ENCODE measurements at regions not wholly inside any gene's neighbourhood (a gene's known extent, or its start where the extent isn't known, plus 50 kb on each side); places are given as distances from the start of the nearest gene placed in this dataset.

DNA sequence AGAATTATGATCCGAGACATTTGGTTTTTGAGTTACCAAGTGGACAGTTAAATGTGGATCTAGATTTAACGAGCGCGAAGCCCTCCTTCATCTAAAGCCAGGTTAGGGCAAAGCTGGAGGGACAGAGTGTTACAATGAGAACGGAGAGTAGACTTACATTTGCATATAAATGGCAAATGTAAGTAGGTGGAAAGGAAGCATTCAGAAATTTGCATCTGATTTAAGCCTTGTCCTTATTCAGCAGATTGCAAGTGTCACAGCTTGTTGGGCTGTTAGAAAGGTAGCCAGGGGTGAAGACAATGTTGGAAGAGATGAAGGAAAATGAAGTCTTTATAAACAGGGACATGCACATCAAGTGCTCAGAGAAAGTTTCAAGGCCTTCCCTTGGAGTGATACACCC lies 806.2 kb downstream of the GALC start:
- Histone ChIP-seq H3K4me1 (ENCODE audit: control insufficient read depth, insufficient read depth, low read length, poor library complexity, severe bottlenecking) (no peaks in the 10 kb centered on the region), H3K9me3 (ENCODE audit: control insufficient read depth, low read length) (no peaks in the 10 kb centered on the region), H3K4me3 (ENCODE audit: extremely low read depth, insufficient read depth, low read length, poor library complexity, severe bottlenecking) (no peak overlapping the region), H3K36me3 (ENCODE audit: control insufficient read depth, insufficient read depth, low read length) (no peaks in the 10 kb centered on the region), H3K27ac (ENCODE audit: low read depth, low read length, severe bottlenecking) (no peak overlapping the region)
- WGBS, 2 experiments (ENCODE audit: insufficient coverage in 2 of 2) = 19 to 38% methylated on average over 4 to 5 of the region's 5 CpGs

DNA sequence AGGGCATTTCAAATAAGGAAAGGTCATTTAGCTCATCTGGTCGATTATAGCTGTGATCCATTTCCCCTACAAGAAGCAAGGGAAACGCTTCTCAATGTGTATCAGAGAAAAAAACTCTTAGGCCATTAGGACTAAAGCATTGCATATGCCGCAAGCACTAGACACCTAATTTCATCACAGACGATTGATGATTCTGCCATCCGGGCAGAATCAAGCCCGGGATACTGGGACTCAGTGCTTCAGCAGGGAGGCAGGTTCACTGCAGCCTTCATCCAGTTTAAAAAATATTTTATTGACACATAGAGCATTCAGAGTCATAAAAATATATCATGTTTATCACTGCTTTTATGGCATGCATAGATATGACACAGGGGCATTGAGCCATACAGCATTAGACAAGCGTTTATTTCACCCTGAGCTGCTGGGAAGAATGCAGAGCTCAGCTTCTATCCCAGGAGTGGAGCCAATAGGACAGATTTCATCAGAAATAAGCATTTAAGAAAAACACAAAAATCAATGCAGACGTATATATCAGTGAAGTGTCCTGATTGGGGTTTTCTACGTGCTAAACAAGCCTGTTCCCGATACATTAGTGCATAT lies 806.9 kb downstream of the GALC start:
- Histone ChIP-seq H3K4me3 (ENCODE audit: extremely low read depth, insufficient read depth, low read length, poor library complexity, severe bottlenecking) (no peak overlapping the region), H3K9me3 (ENCODE audit: control insufficient read depth, low read length) (no peaks in the 10 kb centered on the region)

DNA sequence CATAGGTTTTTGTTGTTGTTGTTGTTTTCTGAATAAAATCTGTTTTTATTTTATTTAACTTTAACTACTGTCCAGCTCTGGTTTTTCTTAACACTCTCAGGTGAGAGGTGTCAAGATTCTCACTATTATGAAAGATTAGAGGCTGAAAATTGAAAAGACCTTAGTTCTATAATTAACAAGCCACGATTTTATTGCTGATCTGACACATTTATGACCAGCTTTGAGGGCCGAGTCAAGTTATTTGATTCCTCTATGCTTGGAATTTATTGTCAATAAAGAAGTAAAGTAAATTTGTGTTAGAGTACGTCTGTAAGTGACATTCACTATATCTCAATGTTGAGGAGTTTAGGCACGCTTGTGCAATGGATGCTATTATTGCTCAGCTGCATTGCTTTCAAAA lies 808.8 kb downstream of the GALC start:
- H3K4me1 ChIP-seq (ENCODE audit: control insufficient read depth, insufficient read depth, low read length, poor library complexity, severe bottlenecking) = no peaks in the 10 kb centered on the region
- no peaks in the 10 kb centered on the region for H3K36me3 ChIP-seq (ENCODE audit: control insufficient read depth, insufficient read depth, low read length)
- H3K4me3 ChIP-seq (ENCODE audit: extremely low read depth, insufficient read depth, low read length, poor library complexity, severe bottlenecking) = no peak overlapping the region
- 89 to 92% methylated on average over 2 to 3 of the region's 4 CpGs for WGBS, 2 experiments (ENCODE audit: insufficient coverage in 2 of 2)
- no peaks in the 10 kb centered on the region for H3K9me3 ChIP-seq (ENCODE audit: control insufficient read depth, low read length)
- H3K27ac ChIP-seq (ENCODE audit: low read depth, low read length, severe bottlenecking) = no peak overlapping the region

More for the DNA sequence above, 806.9 kb downstream of the GALC start:
- WGBS, 2 experiments (ENCODE audit: insufficient coverage in 2 of 2) = 50 to 81% methylated on average over 5 to 8 of the region's 10 CpGs
- H3K36me3 ChIP-seq (ENCODE audit: control insufficient read depth, insufficient read depth, low read length) = no peaks in the 10 kb centered on the region
- H3K4me1 ChIP-seq (ENCODE audit: control insufficient read depth, insufficient read depth, low read length, poor library complexity, severe bottlenecking) = no peaks in the 10 kb centered on the region
- no peak overlapping the region for H3K27ac ChIP-seq (ENCODE audit: low read depth, low read length, severe bottlenecking)

DNA sequence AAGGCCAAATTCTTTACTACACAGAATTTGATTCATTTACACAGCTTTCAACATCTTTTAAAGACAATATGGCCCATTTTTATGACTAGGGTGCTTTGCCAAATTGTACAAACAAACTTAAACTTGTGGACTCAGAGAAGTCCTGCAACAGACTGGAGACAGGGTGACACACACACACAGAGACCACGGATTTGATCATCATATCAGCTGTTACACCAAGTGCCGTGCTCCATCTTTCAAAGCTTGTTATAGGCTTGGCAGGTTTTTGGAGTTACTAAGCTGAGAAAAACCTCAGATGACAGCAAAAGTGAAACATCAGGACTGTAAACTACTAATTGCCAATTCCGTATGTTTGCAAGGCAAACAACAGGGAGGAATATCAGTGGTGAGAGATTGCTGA lies 811.7 kb downstream of the GALC start:
- WGBS, 2 experiments (ENCODE audit: insufficient coverage in 2 of 2) = no CpG with 5 or more reads among the region's 3 CpGs
- Histone ChIP-seq H3K4me1 (ENCODE audit: control insufficient read depth, insufficient read depth, low read length, poor library complexity, severe bottlenecking) (no peaks in the 10 kb centered on the region), H3K4me3 (ENCODE audit: extremely low read depth, insufficient read depth, low read length, poor library complexity, severe bottlenecking) (no peak overlapping the region), H3K36me3 (ENCODE audit: control insufficient read depth, insufficient read depth, low read length) (no peaks in the 10 kb centered on the region), H3K27ac (ENCODE audit: low read depth, low read length, severe bottlenecking) (no peak overlapping the region), H3K9me3 (ENCODE audit: control insufficient read depth, low read length) (no peaks in the 10 kb centered on the region)

DNA sequence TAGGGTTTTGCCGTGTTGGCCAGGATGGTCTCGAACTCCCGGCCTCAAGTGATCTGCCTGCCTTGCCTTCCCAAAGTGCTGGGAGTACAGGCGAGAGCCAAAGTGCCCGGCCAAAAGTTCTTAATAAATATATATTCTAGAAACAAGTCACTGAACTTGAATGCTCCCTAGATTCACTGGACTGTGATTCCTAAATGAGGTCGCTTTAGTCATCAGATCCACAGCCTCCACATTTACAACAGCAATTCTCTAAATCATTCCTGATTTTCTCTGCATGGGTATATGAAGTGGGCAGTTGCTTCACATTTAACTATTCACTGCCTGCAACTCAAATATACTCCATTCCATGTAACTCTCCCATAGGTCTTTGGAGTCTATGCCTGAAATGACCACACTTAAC lies 813.0 kb downstream of the GALC start:
- Histone ChIP-seq H3K27ac (ENCODE audit: low read depth, low read length, severe bottlenecking) (no peak overlapping the region), H3K4me3 (ENCODE audit: extremely low read depth, insufficient read depth, low read length, poor library complexity, severe bottlenecking) (no peak overlapping the region), H3K9me3 (ENCODE audit: control insufficient read depth, low read length) (no peaks in the 10 kb centered on the region), H3K4me1 (ENCODE audit: control insufficient read depth, insufficient read depth, low read length, poor library complexity, severe bottlenecking) (no peaks in the 10 kb centered on the region), H3K36me3 (ENCODE audit: control insufficient read depth, insufficient read depth, low read length) (no peaks in the 10 kb centered on the region)
- 93% methylated on average over 3 of the region's 6 CpGs; no CpG with 5 or more reads in 1 of the 2 experiments for WGBS, 2 experiments (ENCODE audit: insufficient coverage in 2 of 2)

DNA sequence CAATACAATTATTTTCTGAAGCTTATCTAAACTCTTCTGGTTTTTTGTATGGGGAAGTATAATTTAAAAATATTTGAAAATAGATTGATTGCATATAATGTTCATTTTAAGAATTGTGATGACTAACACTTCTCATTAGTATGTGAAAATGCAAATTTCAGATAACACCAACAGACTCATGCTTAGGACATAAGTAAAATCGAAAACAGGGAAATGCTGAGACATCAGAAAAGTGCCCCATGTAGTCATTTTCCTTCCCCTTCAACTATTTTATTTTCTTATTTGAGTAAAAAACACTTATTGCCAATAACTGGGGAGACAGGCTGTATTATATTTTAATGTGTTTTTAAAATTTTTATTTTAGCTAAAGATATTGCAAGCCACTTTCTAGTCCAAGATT lies 814.7 kb downstream of the GALC start:
- no peaks in the 10 kb centered on the region for H3K9me3 ChIP-seq (ENCODE audit: control insufficient read depth, low read length)
- no peak overlapping the region for H3K4me3 ChIP-seq (ENCODE audit: extremely low read depth, insufficient read depth, low read length, poor library complexity, severe bottlenecking)
- no peaks in the 10 kb centered on the region for H3K36me3 ChIP-seq (ENCODE audit: control insufficient read depth, insufficient read depth, low read length)
- WGBS, 2 experiments (ENCODE audit: insufficient coverage in 2 of 2) = no CpG with 5 or more reads among the region's 1 CpG
- H3K27ac ChIP-seq (ENCODE audit: low read depth, low read length, severe bottlenecking) = no peak overlapping the region
- H3K4me1 ChIP-seq (ENCODE audit: control insufficient read depth, insufficient read depth, low read length, poor library complexity, severe bottlenecking) = no peaks in the 10 kb centered on the region

DNA sequence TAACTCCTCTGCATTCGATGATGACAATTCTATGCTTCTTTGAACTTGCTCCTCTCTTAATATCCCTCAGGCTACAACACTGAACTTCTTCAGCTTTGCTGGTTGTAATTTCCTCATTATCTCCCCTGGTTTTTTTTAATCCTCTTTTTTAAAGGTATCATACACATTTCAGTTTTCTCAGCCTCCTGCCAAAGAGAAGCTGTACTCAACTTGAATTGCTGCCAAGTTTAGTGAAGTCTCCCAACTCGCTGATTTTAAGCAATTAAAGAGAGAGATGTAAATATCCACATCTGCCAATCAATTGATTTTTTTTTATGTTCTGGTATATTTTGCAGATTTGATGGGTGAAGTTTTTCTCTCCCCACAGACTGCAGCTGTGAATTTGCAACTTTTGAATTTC lies 817.8 kb downstream of the GALC start:
- Histone ChIP-seq H3K27ac (ENCODE audit: low read depth, low read length, severe bottlenecking) (no peak overlapping the region), H3K4me3 (ENCODE audit: extremely low read depth, insufficient read depth, low read length, poor library complexity, severe bottlenecking) (no peak overlapping the region), H3K36me3 (ENCODE audit: control insufficient read depth, insufficient read depth, low read length) (no peaks in the 10 kb centered on the region), H3K9me3 (ENCODE audit: control insufficient read depth, low read length) (no peaks in the 10 kb centered on the region), H3K4me1 (ENCODE audit: control insufficient read depth, insufficient read depth, low read length, poor library complexity, severe bottlenecking) (no peaks in the 10 kb centered on the region)
- WGBS, 2 experiments (ENCODE audit: insufficient coverage in 2 of 2) = 73 to 86% methylated on average over 1 of the region's 2 CpGs

DNA sequence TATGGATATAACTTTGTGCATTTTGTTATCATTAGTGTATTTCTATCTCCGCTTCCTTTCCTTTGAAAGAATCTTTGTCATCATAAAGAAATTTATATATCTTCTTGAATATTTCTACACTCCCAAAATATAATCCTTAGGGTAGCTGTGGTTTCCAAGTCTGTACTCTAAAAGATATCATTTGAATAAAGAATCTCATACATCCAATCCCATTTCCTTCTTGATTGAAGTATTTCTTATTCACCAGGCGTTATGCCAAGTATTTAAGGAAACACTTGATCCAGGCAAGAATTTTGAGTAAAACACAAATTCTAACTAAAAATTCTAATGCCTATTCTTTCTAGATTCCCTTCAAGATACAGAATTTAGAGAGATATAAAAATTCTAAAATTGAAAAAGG lies 821.8 kb downstream of the GALC start:
- Histone ChIP-seq H3K27ac (ENCODE audit: low read depth, low read length, severe bottlenecking) (no peak overlapping the region), H3K36me3 (ENCODE audit: control insufficient read depth, insufficient read depth, low read length) (no peaks in the 10 kb centered on the region), H3K9me3 (ENCODE audit: control insufficient read depth, low read length) (no peaks in the 10 kb centered on the region), H3K4me3 (ENCODE audit: extremely low read depth, insufficient read depth, low read length, poor library complexity, severe bottlenecking) (no peak overlapping the region), H3K4me1 (ENCODE audit: control insufficient read depth, insufficient read depth, low read length, poor library complexity, severe bottlenecking) (no peaks in the 10 kb centered on the region)
- 88 to 100% methylated on average over 1 of the region's 2 CpGs for WGBS, 2 experiments (ENCODE audit: insufficient coverage in 2 of 2)

DNA sequence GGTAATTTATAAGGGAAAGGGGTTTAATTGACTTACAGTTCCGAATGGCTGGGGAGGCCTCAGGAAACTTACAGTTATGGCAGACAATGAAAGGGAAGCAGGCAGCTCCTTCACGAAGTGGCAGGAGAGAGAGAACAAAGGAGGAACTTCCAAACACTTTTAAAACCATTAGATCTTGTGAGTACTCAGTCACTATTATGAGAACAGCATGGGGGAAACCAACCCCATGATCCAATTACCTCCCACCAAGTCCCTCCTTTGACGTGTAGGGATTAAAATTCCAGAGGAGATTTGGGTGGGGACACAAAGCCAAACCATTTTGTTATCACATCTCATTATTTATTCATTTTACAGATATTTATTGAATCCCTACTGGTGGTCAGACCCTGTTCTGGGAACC lies 822.8 kb downstream of the GALC start:
- 17% methylated on average over 2 of the region's 3 CpGs; no CpG with 5 or more reads in 1 of the 2 experiments for whole genome bisulfite sequencing, 2 experiments (ENCODE audit: insufficient coverage in 2 of 2)
- Histone ChIP-seq H3K4me1 (ENCODE audit: control insufficient read depth, insufficient read depth, low read length, poor library complexity, severe bottlenecking) (no peaks in the 10 kb centered on the region), H3K9me3 (ENCODE audit: control insufficient read depth, low read length) (no peaks in the 10 kb centered on the region), H3K4me3 (ENCODE audit: extremely low read depth, insufficient read depth, low read length, poor library complexity, severe bottlenecking) (no peak overlapping the region), H3K27ac (ENCODE audit: low read depth, low read length, severe bottlenecking) (peak overlapping the region; percentile 39), H3K36me3 (ENCODE audit: control insufficient read depth, insufficient read depth, low read length) (no peaks in the 10 kb centered on the region)

DNA sequence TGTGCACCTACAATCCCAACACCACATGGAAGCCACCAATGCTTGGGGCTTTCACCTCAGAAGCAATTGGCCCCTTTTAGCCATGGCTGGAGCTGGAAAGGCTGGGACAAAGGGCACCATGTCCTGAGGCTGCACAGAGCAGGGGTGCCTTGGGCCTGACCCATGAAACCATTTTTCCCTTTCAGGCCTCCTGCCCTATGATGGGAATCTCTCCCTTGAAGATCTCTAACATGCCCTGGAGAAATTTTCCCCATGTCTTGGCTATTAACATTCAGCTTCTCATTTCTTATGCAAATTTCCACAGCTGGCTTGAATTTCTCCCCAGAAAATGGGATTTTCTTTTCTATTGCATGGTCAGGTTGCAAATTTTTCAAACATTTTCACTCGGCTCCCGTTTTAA lies 823.6 kb downstream of the GALC start:
- Histone ChIP-seq H3K9me3 (ENCODE audit: control insufficient read depth, low read length) (no peaks in the 10 kb centered on the region), H3K4me3 (ENCODE audit: extremely low read depth, insufficient read depth, low read length, poor library complexity, severe bottlenecking) (no peak overlapping the region)
- WGBS, 2 experiments (ENCODE audit: insufficient coverage in 2 of 2) = 77 to 94% methylated on average over 2 of the region's 2 CpGs

DNA sequence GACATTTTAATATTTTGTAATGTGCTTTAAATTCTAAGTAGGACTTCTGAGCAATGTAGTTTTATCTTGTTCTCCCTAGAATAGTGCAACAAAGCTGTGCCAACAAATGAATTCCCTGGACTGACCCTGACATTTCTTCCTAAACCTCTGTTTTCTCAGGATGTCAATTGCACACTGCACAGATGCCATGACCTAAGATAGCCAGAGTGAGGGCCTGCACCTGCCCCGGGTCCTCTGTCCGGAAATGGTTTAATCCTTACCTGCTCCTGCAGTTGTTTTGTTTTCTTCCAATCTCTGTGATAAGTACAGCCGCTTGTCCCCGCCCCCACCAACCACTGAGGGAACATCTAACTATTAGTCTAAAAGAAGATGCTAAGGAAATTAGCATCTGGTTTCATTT lies 831.5 kb downstream of the GALC start:
- H3K4me3 ChIP-seq (ENCODE audit: extremely low read depth, insufficient read depth, low read length, poor library complexity, severe bottlenecking) = no peak overlapping the region

More for the DNA sequence above, 823.6 kb downstream of the GALC start:
- no peak overlapping the region for H3K27ac ChIP-seq (ENCODE audit: low read depth, low read length, severe bottlenecking)
- H3K4me1 ChIP-seq (ENCODE audit: control insufficient read depth, insufficient read depth, low read length, poor library complexity, severe bottlenecking) = no peaks in the 10 kb centered on the region
- no peaks in the 10 kb centered on the region for H3K36me3 ChIP-seq (ENCODE audit: control insufficient read depth, insufficient read depth, low read length)

More for the DNA sequence above, 831.5 kb downstream of the GALC start:
- Histone ChIP-seq H3K9me3 (ENCODE audit: control insufficient read depth, low read length) (no peaks in the 10 kb centered on the region), H3K4me1 (ENCODE audit: control insufficient read depth, insufficient read depth, low read length, poor library complexity, severe bottlenecking) (no peaks in the 10 kb centered on the region), H3K36me3 (ENCODE audit: control insufficient read depth, insufficient read depth, low read length) (no peaks in the 10 kb centered on the region), H3K27ac (ENCODE audit: low read depth, low read length, severe bottlenecking) (no peak overlapping the region)
- WGBS, 2 experiments (ENCODE audit: insufficient coverage in 2 of 2) = 100% methylated on average over 2 of the region's 4 CpGs; no CpG with 5 or more reads in 1 of the 2 experiments
